Neutrophil (primary cell): ENCODE measurements at regions not wholly inside any gene's neighbourhood (a gene's known extent, or its start where the extent isn't known, plus 50 kb on each side); places are given as distances from the start of the nearest gene placed in this dataset.

Experiments used
- H3K27ac ChIP-seq: fragments of 200-600 bp; sonication (generic); 2 replicates; pipeline ENCODE4 v1.5.1; 2016; ENCODE audit warnings: mild to moderate bottlenecking, moderate library complexity
- H3K27me3 ChIP-seq: fragments of 200-600 bp; sonication (generic); 2 replicates; pipeline ENCODE4 v1.6.0; 2016; ENCODE audit warnings: mild to moderate bottlenecking
- H3K36me3 ChIP-seq: fragments of 200-600 bp; sonication (generic); 2 replicates; pipeline ENCODE4 v1.5.1; 2017
- H3K4me1 ChIP-seq, 2 experiments: fragments of 200-600 bp in 1 of 2; sonication (generic) in 1 of 2; 1 replicate in 1 of 2; 2 replicates in 1 of 2; pipeline versions ENCODE4 v1.5.1 to v1.6.1; 2013 to 2016; ENCODE audit warnings: low read depth in 1 of 2, low read length in 1 of 2, mild to moderate bottlenecking in 1 of 2, moderate library complexity in 1 of 2; ENCODE audit not compliant: control insufficient read depth in 1 of 2, insufficient read depth in 1 of 2
- H3K4me3 ChIP-seq, 2 experiments: fragments of 200-600 bp in 1 of 2; sonication (generic) in 1 of 2; 1 replicate in 1 of 2; 2 replicates in 1 of 2; pipeline ENCODE4 v1.5.1; 2013 to 2016; ENCODE audit warnings: low read depth in 1 of 2, low read length in 1 of 2, mild to moderate bottlenecking in 1 of 2, moderate library complexity in 1 of 2
- H3K9me3 ChIP-seq: fragments of 200-600 bp; sonication (generic); 2 replicates; pipeline ENCODE4 v1.5.1; 2016
- TF ChIP-seq, protein P1 (sequence below): fragments of 200-600 bp; sonication (generic); IDR thresholded peaks from 2 replicates; pipeline ENCODE4 v1.5.1; 2016; ENCODE audit warnings: antibody characterized with exemption

DNA sequence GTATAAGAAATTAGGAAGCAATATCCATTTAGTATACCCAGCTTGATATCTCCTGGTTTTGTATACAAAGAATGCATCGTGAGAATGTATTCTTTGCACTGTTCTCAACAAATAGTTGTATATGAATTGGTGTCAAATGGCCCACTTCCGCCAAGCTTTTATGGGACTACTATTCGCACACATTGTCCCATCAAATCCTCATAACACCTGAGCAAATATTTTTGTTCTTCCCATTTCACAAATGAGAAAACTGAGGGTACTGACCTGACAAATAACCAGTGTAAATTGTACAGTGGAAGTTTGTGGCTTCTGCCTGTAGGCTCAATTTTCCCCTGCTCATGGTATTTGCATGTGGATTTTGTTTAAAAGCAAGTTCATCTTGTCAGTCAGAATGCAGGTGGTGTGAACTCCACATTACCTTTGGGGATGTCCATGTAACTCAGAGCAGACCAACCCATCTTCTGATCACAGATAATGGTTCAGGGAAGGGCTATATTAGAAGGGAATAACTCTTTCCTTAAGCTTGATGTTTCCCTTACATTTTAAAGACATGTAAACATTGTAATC, 51.5 kb upstream of the FAM241A start:
- Histone ChIP-seq H3K27ac (no peak overlapping the region), H3K36me3 (no peaks in the 10 kb centered on the region), H3K9me3 (no peaks in the 10 kb centered on the region), H3K4me3 (no peak overlapping the region), H3K4me1 (no peaks in the 10 kb centered on the region), H3K27me3 (no peaks in the 10 kb centered on the region)
- TF ChIP-seq, protein P1, sequence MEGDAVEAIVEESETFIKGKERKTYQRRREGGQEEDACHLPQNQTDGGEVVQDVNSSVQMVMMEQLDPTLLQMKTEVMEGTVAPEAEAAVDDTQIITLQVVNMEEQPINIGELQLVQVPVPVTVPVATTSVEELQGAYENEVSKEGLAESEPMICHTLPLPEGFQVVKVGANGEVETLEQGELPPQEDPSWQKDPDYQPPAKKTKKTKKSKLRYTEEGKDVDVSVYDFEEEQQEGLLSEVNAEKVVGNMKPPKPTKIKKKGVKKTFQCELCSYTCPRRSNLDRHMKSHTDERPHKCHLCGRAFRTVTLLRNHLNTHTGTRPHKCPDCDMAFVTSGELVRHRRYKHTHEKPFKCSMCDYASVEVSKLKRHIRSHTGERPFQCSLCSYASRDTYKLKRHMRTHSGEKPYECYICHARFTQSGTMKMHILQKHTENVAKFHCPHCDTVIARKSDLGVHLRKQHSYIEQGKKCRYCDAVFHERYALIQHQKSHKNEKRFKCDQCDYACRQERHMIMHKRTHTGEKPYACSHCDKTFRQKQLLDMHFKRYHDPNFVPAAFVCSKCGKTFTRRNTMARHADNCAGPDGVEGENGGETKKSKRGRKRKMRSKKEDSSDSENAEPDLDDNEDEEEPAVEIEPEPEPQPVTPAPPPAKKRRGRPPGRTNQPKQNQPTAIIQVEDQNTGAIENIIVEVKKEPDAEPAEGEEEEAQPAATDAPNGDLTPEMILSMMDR, result no peak

DNA sequence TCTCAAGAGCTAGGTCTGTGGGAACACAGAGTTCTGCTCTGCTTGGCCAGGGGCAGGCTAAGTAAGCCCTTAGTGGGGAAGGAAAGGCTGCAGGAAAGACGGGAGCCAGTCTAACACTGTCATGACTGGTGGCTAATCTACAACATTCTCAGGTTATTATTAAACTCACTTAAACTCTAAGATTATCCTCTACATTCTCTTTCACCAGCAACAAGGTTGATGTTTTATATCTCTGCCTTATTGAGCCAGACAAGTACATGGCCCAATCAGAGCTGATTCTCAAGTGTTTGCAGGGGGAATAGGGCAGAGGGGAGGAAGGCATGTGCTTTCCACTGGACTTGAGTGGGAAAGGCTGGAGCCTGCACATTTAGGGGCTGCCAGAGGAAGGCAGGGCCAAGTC, 50.9 kb upstream of the FAM241A start:
- Histone ChIP-seq H3K27ac (no peak overlapping the region), H3K9me3 (no peaks in the 10 kb centered on the region)
- TF ChIP-seq, protein P1, result no peak

More for the DNA sequence above, 50.9 kb upstream of the FAM241A start:
- Histone ChIP-seq H3K4me3 (no peak overlapping the region), H3K4me1 (no peaks in the 10 kb centered on the region), H3K36me3 (no peaks in the 10 kb centered on the region), H3K27me3 (no peaks in the 10 kb centered on the region)
